Stimulated activated CD4-positive, alpha-beta T cell treated with anti-CD3 and anti-CD28 coated beads, TNF-alpha, amount 100 ng/mL, for 1 hour (primary cell): ENCODE measurements at regions not wholly inside any gene's neighbourhood (a gene's known extent, or its start where the extent isn't known, plus 50 kb on each side); places are given as distances from the start of the nearest gene placed in this dataset.

Experiments
- DNase-seq, 3 donors: peaks; one replicate each; pipeline ENCODE4 v3.0.0-alpha.2; 2020; ENCODE audit warnings: low read depth in 3 of 3, low spot score in 1 of 3

DNA sequence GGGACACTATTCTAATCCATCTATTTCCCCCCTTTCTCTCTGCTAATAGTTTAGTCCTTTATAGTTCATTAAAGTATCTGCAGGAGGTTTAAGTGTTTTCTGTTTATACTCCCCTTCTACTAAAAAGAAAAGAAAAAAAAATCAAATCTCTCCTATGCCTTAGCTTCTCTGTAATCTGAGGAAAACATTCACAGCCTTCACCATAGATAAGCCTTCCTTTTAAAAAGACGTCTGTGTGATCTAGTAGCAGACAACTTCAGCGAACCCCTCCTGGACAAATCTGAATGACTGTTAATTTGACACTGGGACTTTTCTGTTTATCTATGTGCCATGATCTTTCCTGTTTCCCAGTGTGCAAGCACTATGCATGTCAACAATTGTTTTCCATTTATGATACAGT is 70.4 kb upstream of the CDH19 start:
- DNase-seq, result no peak

DNA sequence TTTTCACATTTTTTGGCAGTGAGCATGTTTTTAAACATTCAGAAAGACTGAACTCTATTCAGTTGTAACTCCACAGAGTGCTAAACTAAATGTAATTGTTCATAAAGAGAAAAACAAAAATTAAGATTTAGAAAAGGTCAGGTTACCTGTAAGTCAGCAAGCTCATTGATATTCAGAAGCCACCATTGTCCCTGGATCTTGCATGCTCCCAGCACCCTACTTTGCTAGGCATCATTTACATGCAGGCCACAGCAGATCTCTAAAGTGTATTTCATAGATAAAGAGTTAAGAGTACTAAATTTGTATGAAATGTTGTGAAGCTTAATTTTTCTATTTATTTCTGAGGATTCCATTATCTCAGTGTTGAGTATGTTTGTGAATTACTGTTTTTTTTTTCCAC is 64.8 kb upstream of the CDH19 start:
- DNase-seq, result no peak

DNA sequence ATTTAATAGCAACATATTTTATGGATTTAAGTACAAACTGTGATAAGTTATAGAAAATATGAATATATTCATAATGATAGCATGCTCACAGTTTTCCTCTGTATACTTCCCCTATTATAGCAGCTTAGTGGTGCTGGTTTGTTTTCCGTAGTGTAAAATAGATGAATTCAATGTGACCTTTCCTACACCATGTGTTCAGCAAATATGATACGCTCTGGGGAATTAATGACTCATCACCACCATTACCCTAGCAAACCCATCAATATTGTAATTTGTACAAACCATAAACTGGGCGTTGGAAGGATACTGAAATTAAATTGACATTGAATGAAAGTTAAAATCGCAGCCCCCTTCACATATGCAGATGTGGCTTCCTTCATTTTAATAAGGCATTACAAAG is 58.7 kb upstream of the CDH19 start:
- no peak for DNase-seq

DNA sequence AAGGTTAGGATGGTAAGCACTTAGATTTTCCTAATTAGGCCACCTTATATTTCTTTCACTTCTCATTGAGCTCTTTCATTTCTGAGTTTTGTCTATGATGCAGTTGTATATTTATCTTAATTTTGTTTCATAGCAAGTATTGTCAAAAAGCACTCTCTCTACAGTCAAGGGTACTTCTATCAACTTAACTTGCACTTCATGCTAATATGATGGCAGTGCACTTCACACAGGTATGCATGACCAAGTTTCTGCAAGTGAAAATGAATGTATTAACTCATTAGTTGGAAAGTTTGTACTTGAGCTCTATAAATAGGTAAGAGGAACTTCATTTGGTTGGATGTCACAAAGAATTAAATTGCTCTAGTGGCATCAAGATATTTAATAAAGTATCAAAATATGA is 51.5 kb upstream of the CDH19 start:
- no peak for DNase-seq
